GM21423 (cell line): ENCODE measurements at regions not wholly inside any gene's neighbourhood (a gene's known extent, or its start where the extent isn't known, plus 50 kb on each side); places are given as distances from the start of the nearest gene placed in this dataset.
A peak's percentile ranks its signal among the peaks of the same experiment; 100 is the strongest.

Experiments
- ATAC-seq: cut with Tn5 transposase; IDR thresholded peaks from one replicate; pipeline ENCODE4 v1.9.1; 2021; ENCODE audit warnings: mild to moderate bottlenecking, moderate library complexity; ENCODE audit not compliant: unreplicated experiment

GRCh38 chr6:159118924-159119323, 50.3 kb upstream of the FNDC1 start:
- ATAC-seq = no peak

GRCh38 chr6:159117563-159117962, 51.6 kb upstream of the FNDC1 start:
- no peak for ATAC-seq

- no peak for ATAC-seq
These were observed 52.2 kb upstream of the FNDC1 start for GRCh38 chr6:159117046-159117445.

- peak; percentile 70 for ATAC-seq
These were observed 52.9 kb upstream of the FNDC1 start for GRCh38 chr6:159116343-159116742.

- ATAC-seq = no peak
These were observed 54.6 kb upstream of the FNDC1 start for GRCh38 chr6:159114569-159114968.

DNA sequence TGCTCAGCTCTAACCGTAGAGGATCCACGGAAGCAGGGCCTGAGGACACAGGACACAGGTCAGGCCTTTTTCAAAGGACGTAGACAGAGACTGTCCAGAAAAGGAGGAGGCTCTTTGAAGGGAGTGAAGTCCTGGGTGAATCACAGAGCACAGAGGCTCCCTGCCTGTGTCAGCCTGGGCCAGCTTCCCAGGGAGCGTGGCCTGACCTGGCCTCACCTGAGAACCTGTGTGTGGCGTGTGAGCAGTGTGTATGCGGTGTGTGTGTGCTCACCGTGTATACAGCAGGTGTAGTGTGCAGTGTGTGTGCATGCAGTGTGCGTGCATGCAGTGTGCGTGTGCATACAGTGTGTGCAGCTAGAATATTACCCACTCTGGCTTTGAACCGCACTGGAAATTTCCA, 56.0 kb upstream of the FNDC1 start:
- no peak for ATAC-seq

DNA sequence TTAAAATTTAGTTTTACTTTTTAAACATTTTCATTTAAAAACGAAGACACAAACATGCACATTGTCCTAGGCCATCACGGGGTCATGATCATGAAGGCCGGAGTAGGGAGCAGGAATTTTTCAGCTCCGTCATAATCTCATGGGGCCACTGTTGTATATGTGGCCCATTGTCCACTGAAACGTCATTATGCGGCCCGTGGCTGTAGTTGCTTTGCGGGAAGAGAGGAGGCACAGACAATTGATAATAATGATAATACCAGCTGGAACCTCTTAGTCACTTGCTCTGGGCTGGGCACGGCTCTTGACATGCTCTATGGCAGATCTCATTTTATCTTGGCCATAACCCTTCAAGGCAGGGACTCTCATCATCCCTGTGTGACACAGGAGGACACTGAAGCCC, 56.5 kb upstream of the FNDC1 start:
- no peak for ATAC-seq

- ATAC-seq = no peak
These were observed 58.5 kb upstream of the FNDC1 start for GRCh38 chr6:159110748-159111147.

- no peak for ATAC-seq
These were observed 59.2 kb upstream of the FNDC1 start for GRCh38 chr6:159110013-159110412.

GRCh38 chr6:159109391-159109790, 59.8 kb upstream of the FNDC1 start:
- no peak for ATAC-seq

GRCh38 chr6:159108426-159108985, 60.7 kb upstream of the FNDC1 start:
- ATAC-seq = no peak

GRCh38 chr6:159107451-159108260, 61.5 kb upstream of the FNDC1 start:
- peak; percentile 32 for ATAC-seq

DNA sequence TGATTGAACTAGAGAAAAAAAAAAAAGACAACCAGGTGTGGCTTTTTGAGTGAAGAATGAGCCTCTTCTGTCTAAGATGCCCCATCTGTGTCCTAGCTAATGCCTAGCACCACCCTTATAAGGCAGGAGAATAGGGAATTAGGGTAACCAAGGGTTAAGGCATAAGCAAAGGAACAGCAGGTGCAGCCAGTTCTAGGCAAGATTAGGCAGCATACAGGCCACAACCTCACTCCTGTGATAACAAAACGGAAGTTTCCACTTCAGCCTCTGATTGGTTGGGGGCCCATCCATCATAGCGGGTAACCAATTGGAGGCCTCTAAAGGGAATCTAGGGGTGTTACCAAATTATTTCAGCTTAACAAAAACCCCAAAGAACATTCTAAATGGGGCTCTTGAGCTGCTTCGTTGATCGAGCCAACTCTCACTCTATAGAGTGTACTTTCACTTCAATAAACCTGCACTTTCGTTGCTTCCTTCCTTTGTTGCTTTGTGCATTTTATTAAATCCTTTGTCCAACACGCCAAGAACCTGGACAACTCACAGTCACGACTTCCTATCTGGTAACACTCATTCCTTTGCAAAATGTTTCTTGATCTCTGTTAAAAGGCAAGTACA, 61.9 kb upstream of the TAGAP start:
- peak; percentile 85 for ATAC-seq

GRCh38 chr6:159105716-159106115, 60.9 kb upstream of the TAGAP start:
- ATAC-seq = no peak

DNA sequence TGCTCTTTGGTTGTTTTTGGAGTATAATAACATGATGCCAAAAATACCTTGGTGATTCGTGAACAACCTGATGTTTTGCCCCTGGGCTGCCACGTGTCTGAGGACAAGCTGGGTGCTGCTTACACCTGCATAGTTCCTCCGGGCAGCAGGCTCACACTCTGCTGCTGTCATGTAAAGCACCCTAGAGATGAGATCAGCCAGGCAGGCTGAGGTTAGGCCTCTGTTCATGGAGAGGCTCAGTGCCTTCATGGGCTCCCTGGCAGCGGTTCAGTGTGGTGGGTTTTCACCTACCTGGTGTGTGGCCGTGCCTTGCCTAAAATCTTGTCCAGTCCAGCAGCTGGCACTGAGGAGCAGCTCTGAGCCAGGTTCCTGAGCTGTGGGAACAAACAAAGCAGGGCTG, 60.1 kb upstream of the TAGAP start:
- no peak for ATAC-seq

DNA sequence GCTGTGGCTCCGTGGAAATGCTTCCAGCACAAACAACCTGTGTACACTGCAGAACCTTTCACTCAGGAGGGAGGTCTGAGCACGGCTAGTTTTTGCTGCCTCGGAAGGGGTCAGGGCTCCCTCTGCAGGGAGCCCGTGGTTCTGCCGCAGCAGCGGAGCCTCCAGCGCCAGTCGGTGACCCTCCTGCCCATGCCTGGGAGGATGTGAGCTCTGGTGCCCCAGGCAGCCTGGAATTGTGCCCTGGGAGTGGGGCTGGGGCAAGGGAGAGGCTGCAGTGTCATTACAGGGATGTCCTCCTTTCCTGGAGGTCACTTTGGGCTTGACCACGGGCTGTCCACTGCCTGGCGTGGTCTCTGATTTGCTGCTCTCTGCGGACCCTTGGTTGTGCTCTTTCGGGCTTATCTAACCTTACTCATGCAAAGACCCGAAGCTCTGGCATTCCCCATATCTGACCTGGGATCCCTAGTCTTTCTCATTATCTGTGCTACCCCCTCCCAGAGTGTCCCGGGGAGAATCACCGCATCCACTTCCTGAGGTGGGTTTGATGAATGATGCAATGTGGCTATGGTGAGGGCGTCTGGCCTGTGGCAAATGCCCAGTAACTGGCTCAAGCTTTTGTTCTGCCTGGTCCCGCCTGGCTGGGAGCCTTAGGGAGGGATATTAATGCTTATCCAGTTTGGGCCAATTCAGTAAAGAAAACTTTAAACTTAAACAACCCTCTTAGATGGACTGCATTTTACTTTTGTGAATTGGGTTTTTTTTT, 59.6 kb upstream of the TAGAP start:
- ATAC-seq = peak; percentile 48

- no peak for ATAC-seq
These were observed 58.8 kb upstream of the TAGAP start for GRCh38 chr6:159103396-159104162.

- ATAC-seq = no peak
These were observed 57.8 kb upstream of the TAGAP start for GRCh38 chr6:159102373-159103160.

DNA sequence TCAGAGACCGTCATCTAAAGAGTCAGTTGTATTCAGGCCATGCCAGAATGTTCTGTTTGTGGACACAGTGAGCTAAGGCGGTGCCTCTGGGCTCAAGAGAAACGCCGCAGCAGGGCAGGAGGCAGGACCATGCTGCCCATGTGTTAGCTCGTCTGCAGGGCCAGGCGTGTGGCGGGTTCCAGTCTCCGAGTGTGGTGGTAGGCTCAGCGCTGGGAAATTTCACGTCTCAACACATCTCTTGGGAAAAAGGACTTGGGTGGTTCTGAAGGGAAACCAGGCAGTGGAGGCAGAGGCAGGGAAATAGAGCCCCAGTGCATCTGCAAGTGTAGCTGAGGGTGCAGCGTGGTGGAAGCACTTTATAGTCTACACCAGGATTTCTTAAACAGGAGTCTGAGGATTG, 56.9 kb upstream of the TAGAP start:
- no peak for ATAC-seq
